Right hindlimb (tissue), 1 donor: ENCODE measurements at regions not wholly inside any gene's neighbourhood (a gene's known extent, or its start where the extent isn't known, plus 50 kb on each side); places are given as distances from the start of the nearest gene placed in this dataset.
"Not testable (repeated sequence)": the region's sequence is repeated elsewhere in the genome, so short reads cannot be mapped to it uniquely, and the experiment has no call there.

Source experiments
- DNase-seq: peaks from one replicate; pipeline ENCODE4 v3.0.0-alpha.2; 2018

- no peak for DNase-seq
These were observed 587.8 kb downstream of the BNC2 start for GRCh38 chr9:16282718-16283117.

- DNase-seq, result no peak
These were observed 584.3 kb downstream of the BNC2 start for GRCh38 chr9:16286160-16286559.

- no peak for DNase-seq
These were observed 580.8 kb downstream of the BNC2 start for GRCh38 chr9:16289639-16290038.

- DNase-seq, result no peak
These were observed 580.3 kb downstream of the BNC2 start for GRCh38 chr9:16290169-16290568.

GRCh38 chr9:16291921-16292320, 578.5 kb downstream of the BNC2 start:
- DNase-seq, result no peak

GRCh38 chr9:16293610-16294009, 576.9 kb downstream of the BNC2 start:
- DNase-seq, result no peak

GRCh38 chr9:16294133-16294770, 576.2 kb downstream of the BNC2 start:
- DNase-seq, result no peak

- DNase-seq, result not testable (repeated sequence)
These were observed 575.5 kb downstream of the BNC2 start for GRCh38 chr9:16294940-16295339.

GRCh38 chr9:16299368-16299767, 571.1 kb downstream of the BNC2 start:
- not testable (repeated sequence) for DNase-seq

GRCh38 chr9:16303506-16303905, 567.0 kb downstream of the BNC2 start:
- no peak for DNase-seq

GRCh38 chr9:16304301-16304700, 566.2 kb downstream of the BNC2 start:
- no peak for DNase-seq

- DNase-seq, result no peak
These were observed 563.9 kb downstream of the BNC2 start for GRCh38 chr9:16306586-16306985.

GRCh38 chr9:16307626-16308195, 562.8 kb downstream of the BNC2 start:
- DNase-seq, result no peak

- DNase-seq, result no peak
These were observed 561.8 kb downstream of the BNC2 start for GRCh38 chr9:16308645-16309044.

- no peak for DNase-seq
These were observed 561.4 kb downstream of the BNC2 start for GRCh38 chr9:16309082-16309468.

- peak; percentile 91 for DNase-seq
These were observed 560.8 kb downstream of the BNC2 start for GRCh38 chr9:16309469-16310271.

GRCh38 chr9:16310278-16311110, 560.0 kb downstream of the BNC2 start:
- DNase-seq, result peak; percentile 63

GRCh38 chr9:16312116-16312515, 558.4 kb downstream of the BNC2 start:
- DNase-seq, result no peak

- no peak for DNase-seq
These were observed 557.4 kb downstream of the BNC2 start for GRCh38 chr9:16312962-16313546.

GRCh38 chr9:16314476-16314875, 556.0 kb downstream of the BNC2 start:
- DNase-seq, result no peak

- no peak for DNase-seq
These were observed 554.8 kb downstream of the BNC2 start for GRCh38 chr9:16315720-16316119.

- no peak for DNase-seq
These were observed 554.0 kb downstream of the BNC2 start for GRCh38 chr9:16316456-16316855.
